HCT116 (cell line): ENCODE measurements at regions not wholly inside any gene's neighbourhood (a gene's known extent, or its start where the extent isn't known, plus 50 kb on each side); places are given as distances from the start of the nearest gene placed in this dataset.

Source experiments
- ATAC-seq: fragments of 200-7000 bp; cut with Tn5 transposase; 2 replicates; pipeline ENCODE4 v1.9.1; 2020; ENCODE audit warnings: mild to moderate bottlenecking, moderate library complexity
- BruUV-seq: library from RNA; stranded (reverse); fragments of 400-500 nt; replicated peaks from 2 replicates; lab custom pipeline; 2021; lab: Mats Ljungman, UMichigan
- CTCF ChIA-PET: fragments of 300-600 bp; sonication (Branson Sonifier 250); formaldehyde crosslinking; loops from one replicate; lab custom pipeline; 2021; ENCODE audit warnings: antibody characterized with exemption; lab: Charles Lee
- POLR2A ChIA-PET: fragments of 300-600, 350-600 bp; sonication (Branson Sonifier 250); formaldehyde crosslinking; loops from one replicate; lab custom pipeline; 2021; ENCODE audit warnings: antibody characterized with exemption; lab: Charles Lee
- RAD21 ChIA-PET, 2 experiments: fragments of 300-600 bp; sonication (Branson Sonifier 250); formaldehyde crosslinking; loops; one replicate each; lab custom pipeline; 2023; ENCODE audit warnings: low total read pairs in 2 of 2; ENCODE audit not compliant: uncharacterized antibody in 2 of 2, unreplicated experiment in 2 of 2, low non-redundant PET in 1 of 2; lab: Charles Lee
- DNase-seq: peaks from one replicate; pipeline ENCODE4 v3.0.0-alpha.2; 2010; ENCODE audit warnings: low read depth, low spot score
- H2AFZ ChIP-seq: fragments of 200-600 bp; shearing (Covaris generic), sonication (generic); 2 replicates; pipeline ENCODE4 v1.6.1; 2017; ENCODE audit warnings: low read depth, mixed run types, mixed read lengths, antibody characterized with exemption, low read length; ENCODE audit not compliant: poor library complexity, severe bottlenecking
- H3K27ac ChIP-seq: 2 replicates; pipeline ENCODE4 v1.5.1; 2012; ENCODE audit warnings: low read depth, low read length
- H3K27me3 ChIP-seq: fragments of 200-600 bp; sonication (generic); 2 replicates; pipeline ENCODE4 v1.6.1; 2016; ENCODE audit warnings: mixed run types, low read length, mixed read lengths; ENCODE audit not compliant: insufficient read depth
- H3K36me3 ChIP-seq, 2 experiments: fragments of 200-500 bp in 1 of 2; fragments of 200-600 bp in 1 of 2; sonication (Bioruptor generic) in 1 of 2; sonication (generic) in 1 of 2; 2 replicates each; pipeline versions ENCODE4 v1.5.1 to v1.6.1; 2014 to 2016; ENCODE audit warnings: low read length in 2 of 2, inconsistent platforms in 1 of 2, mixed read lengths in 1 of 2, mixed run types in 1 of 2; ENCODE audit not compliant: insufficient read depth in 2 of 2, control insufficient read depth in 1 of 2
- H3K4me1 ChIP-seq, 2 experiments: fragments of 200-600 bp in 1 of 2; sonication (generic) in 1 of 2; 2 replicates each; pipeline versions ENCODE4 v1.5.1 to v1.6.1; 2012 to 2017; ENCODE audit warnings: low read length in 2 of 2, inconsistent platforms in 1 of 2, mild to moderate bottlenecking in 1 of 2, mixed read lengths in 1 of 2, mixed run types in 1 of 2, moderate library complexity in 1 of 2; ENCODE audit not compliant: insufficient read depth in 2 of 2, control insufficient read depth in 1 of 2
- H3K4me2 ChIP-seq: fragments of 200-600 bp; sonication (generic); 2 replicates; pipeline ENCODE4 v1.6.1; 2017; ENCODE audit warnings: mixed run types, low read length, mixed read lengths
- H3K4me3 ChIP-seq, 2 experiments: fragments of 200-600 bp in 1 of 2; sonication (generic) in 1 of 2; replicated peaks in 1 of 2; 2 replicates each; pipeline ENCODE4 v1.5.1; 2011 to 2016; ENCODE audit warnings: low read length in 2 of 2, control low read depth in 1 of 2, low read depth in 1 of 2, mild to moderate bottlenecking in 1 of 2, mixed read lengths in 1 of 2, mixed run types in 1 of 2
- H3K79me2 ChIP-seq: fragments of 200-600 bp; sonication (generic); 2 replicates; pipeline ENCODE4 v1.6.1; 2017; ENCODE audit warnings: mild to moderate bottlenecking, mixed run types, low read length, moderate library complexity, mixed read lengths; ENCODE audit not compliant: insufficient read depth
- H3K9ac ChIP-seq: fragments of 200-600 bp; sonication (generic); 2 replicates; pipeline ENCODE4 v1.6.1; 2016; ENCODE audit warnings: low read length, mixed read lengths
- H3K9me2 ChIP-seq: fragments of 200-600 bp; sonication (generic), shearing (Covaris generic); 2 replicates; pipeline ENCODE4 v1.6.1; 2017; ENCODE audit warnings: mixed run types, mild to moderate bottlenecking, moderate library complexity; ENCODE audit not compliant: insufficient read depth
- H3K9me3 ChIP-seq, 2 experiments: fragments of 200-500 bp in 1 of 2; fragments of 200-600 bp in 1 of 2; sonication (Bioruptor generic) in 1 of 2; sonication (generic) in 1 of 2; 2 replicates each; pipeline ENCODE4 v1.6.1; 2014 to 2017; ENCODE audit warnings: low read length in 2 of 2, mixed read lengths in 2 of 2, inconsistent platforms in 1 of 2, low read depth in 1 of 2, mild to moderate bottlenecking in 1 of 2, mixed run types in 1 of 2, moderate library complexity in 1 of 2; ENCODE audit not compliant: control insufficient read depth in 1 of 2, insufficient read depth in 1 of 2
- H4K20me1 ChIP-seq: fragments of 200-600 bp; sonication (generic), shearing (Covaris generic); 2 replicates; pipeline ENCODE4 v1.6.1; 2017; ENCODE audit warnings: mixed run types, mild to moderate bottlenecking, moderate library complexity; ENCODE audit not compliant: insufficient read depth
- EGR1 ChIP-seq: IDR thresholded peaks from 2 replicates; pipeline ENCODE4 v1.6.1; 2012; ENCODE audit warnings: low read depth
- EZH2phosphoT487 ChIP-seq: fragments of 200-600 bp; IDR thresholded peaks from 2 replicates; pipeline ENCODE4 v1.6.1; 2018; ENCODE audit warnings: antibody characterized with exemption, borderline replicate concordance
- FOSL1 ChIP-seq: IDR thresholded peaks from 2 replicates; pipeline ENCODE4 v1.6.1; 2012; ENCODE audit warnings: low read depth
- JUND ChIP-seq: IDR thresholded peaks from 2 replicates; pipeline ENCODE4 v1.6.1; 2012
- POLR2AphosphoS5 ChIP-seq: IDR thresholded peaks from 2 replicates; pipeline ENCODE4 v1.6.1; 2011; ENCODE audit warnings: mild to moderate bottlenecking, low read depth, low read length, moderate library complexity
- RAD21 ChIP-seq: IDR thresholded peaks from 2 replicates; pipeline ENCODE4 v1.6.1; 2012; ENCODE audit warnings: low read depth, mild to moderate bottlenecking
- SP1 ChIP-seq: IDR thresholded peaks from 2 replicates; pipeline ENCODE4 v1.6.1; 2012; ENCODE audit warnings: low read depth
- intact Hi-C: fragments of 100-400 bp; cut with micrococcal nuclease; formaldehyde crosslinking; loops from 2 replicates; pipeline ENCODE4 v1.10.0; 2022
- TF ChIP-seq, protein P1 (sequence below): IDR thresholded peaks from 2 replicates; pipeline ENCODE4 v1.6.1; 2011; ENCODE audit warnings: mild to moderate bottlenecking, low read length, moderate library complexity; ENCODE audit not compliant: insufficient replicate concordance; ENCODE audit errors: extremely low read depth
- TF ChIP-seq, protein P2 (sequence below), 3 experiments: fragments of 200-600 bp in 1 of 3; sonication (generic) in 1 of 3; IDR thresholded peaks in 2 of 3; conservative IDR thresholded peaks in 1 of 3; 2 replicates each; pipeline ENCODE4 v1.5.1; 2012 to 2017; ENCODE audit warnings: low read depth in 2 of 3, low read length in 2 of 3, antibody characterized with exemption in 1 of 3, borderline replicate concordance in 1 of 3, control low read depth in 1 of 3, mild to moderate bottlenecking in 1 of 3, mixed read lengths in 1 of 3, mixed run types in 1 of 3, moderate library complexity in 1 of 3; ENCODE audit not compliant: insufficient read depth in 1 of 3

DNA sequence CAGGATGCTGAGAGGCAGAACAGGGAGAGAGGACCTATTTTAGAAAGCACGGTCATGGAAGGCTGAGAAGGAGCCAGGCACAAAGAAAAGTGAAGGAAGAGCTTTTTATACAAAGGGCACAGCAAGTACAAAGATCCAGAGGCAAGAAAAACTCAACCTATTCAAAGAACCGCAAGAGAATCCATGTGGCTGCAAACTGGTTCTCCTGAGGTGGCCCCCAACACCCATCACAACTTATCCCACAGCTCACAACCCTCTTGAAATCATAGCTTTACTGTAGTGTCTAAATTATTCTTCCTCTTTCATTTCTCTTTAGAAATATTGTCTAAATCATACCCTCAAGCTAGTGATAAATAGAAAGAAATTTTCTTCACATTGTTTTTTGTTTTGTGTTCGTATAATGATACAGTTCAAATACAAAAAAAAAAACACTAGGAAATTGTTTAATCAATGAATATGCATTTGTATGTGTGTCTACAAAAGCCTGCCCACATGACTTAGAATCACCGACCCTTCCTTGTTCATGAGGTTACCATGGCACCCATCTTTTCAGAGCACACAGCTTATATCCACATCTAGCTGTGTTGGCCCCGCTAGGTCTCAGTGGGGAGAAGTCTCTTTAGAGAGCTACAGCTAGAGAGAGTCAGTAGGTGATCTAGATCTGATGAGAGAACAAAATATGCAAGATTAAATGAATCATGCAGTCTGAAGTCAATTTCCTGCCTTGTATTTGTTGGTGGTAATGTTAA, 126.9 kb upstream of the DCLK2 start:
- Histone ChIP-seq H3K79me2 (no peaks in the 10 kb centered on the region), H3K9me3 (no peaks in the 10 kb centered on the region), H3K4me1 (no peaks in the 10 kb centered on the region), H3K9ac (no peak overlapping the region), H2AFZ (no peak overlapping the region), H3K27me3 (no peaks in the 10 kb centered on the region), H3K36me3 (no peaks in the 10 kb centered on the region), H3K4me2 (no peak overlapping the region), H3K4me3 (no peak overlapping the region), H4K20me1 (no peaks in the 10 kb centered on the region), H3K9me2 (no peaks in the 10 kb centered on the region), H3K27ac (no peak overlapping the region)
- no peak for DNase-seq
- BruUV-seq: no TSS peak
- TF ChIP-seq, protein P1, sequence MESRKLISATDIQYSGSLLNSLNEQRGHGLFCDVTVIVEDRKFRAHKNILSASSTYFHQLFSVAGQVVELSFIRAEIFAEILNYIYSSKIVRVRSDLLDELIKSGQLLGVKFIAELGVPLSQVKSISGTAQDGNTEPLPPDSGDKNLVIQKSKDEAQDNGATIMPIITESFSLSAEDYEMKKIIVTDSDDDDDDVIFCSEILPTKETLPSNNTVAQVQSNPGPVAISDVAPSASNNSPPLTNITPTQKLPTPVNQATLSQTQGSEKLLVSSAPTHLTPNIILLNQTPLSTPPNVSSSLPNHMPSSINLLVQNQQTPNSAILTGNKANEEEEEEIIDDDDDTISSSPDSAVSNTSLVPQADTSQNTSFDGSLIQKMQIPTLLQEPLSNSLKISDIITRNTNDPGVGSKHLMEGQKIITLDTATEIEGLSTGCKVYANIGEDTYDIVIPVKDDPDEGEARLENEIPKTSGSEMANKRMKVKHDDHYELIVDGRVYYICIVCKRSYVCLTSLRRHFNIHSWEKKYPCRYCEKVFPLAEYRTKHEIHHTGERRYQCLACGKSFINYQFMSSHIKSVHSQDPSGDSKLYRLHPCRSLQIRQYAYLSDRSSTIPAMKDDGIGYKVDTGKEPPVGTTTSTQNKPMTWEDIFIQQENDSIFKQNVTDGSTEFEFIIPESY: no peak
- TF ChIP-seq POLR2AphosphoS5 (no peak), SP1 (no peak), FOSL1 (no peak), RAD21 (no peak), JUND (no peak)
- ATAC-seq: no peak
- ChIA-PET RAD21 (no interaction called here), POLR2A (no interaction called here), CTCF (no interaction called here)
- intact Hi-C loops: no loop called here

DNA sequence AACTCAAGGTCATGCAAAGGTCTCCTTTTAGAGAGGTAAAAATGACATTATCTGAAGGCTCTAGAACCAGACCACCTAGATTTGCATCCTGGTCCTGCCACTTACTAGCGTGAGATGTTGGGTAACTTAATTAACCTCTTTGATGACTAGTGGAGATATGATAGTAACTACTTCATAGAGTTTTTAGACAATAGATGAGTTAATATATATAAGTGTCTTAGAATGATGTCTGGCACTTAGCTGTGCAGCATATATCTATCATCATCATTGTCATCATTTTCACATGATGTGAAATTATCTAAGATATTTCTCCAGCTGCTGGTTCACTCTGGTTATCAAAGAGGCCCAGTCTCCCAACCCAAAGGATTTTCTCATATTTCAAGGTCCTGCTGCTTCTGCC, 126.1 kb upstream of the DCLK2 start:
- Histone ChIP-seq H4K20me1 (no peaks in the 10 kb centered on the region), H3K4me1 (no peaks in the 10 kb centered on the region), H3K27ac (no peak overlapping the region), H3K79me2 (no peaks in the 10 kb centered on the region), H3K9me3 (no peaks in the 10 kb centered on the region), H3K4me2 (no peak overlapping the region), H3K9me2 (no peaks in the 10 kb centered on the region), H3K36me3 (no peaks in the 10 kb centered on the region), H3K9ac (no peak overlapping the region), H3K27me3 (no peaks in the 10 kb centered on the region), H3K4me3 (no peak overlapping the region), H2AFZ (no peak overlapping the region)
- POLR2A ChIA-PET: no interaction called here
- CTCF ChIA-PET: no interaction called here
- BruUV-seq: no TSS peak
- RAD21 ChIA-PET: no interaction called here
- DNase-seq: no peak
- no peak for ATAC-seq
- intact Hi-C loops: no loop called here
- TF ChIP-seq, protein P1: no peak
- TF ChIP-seq EZH2phosphoT487: no peak
- TF ChIP-seq, protein P2, sequence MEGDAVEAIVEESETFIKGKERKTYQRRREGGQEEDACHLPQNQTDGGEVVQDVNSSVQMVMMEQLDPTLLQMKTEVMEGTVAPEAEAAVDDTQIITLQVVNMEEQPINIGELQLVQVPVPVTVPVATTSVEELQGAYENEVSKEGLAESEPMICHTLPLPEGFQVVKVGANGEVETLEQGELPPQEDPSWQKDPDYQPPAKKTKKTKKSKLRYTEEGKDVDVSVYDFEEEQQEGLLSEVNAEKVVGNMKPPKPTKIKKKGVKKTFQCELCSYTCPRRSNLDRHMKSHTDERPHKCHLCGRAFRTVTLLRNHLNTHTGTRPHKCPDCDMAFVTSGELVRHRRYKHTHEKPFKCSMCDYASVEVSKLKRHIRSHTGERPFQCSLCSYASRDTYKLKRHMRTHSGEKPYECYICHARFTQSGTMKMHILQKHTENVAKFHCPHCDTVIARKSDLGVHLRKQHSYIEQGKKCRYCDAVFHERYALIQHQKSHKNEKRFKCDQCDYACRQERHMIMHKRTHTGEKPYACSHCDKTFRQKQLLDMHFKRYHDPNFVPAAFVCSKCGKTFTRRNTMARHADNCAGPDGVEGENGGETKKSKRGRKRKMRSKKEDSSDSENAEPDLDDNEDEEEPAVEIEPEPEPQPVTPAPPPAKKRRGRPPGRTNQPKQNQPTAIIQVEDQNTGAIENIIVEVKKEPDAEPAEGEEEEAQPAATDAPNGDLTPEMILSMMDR (IDR thresholded peaks at IDR 0.05 in 2 of 3, conservative IDR thresholded peaks at IDR 0.05 in 1 of 3; ENCODE audit: borderline replicate concordance in 1 of 3, insufficient read depth in 1 of 3, low read depth in 2 of 3, low read length in 2 of 3): no peak
- TF ChIP-seq SP1: no peak
- no peak for TF ChIP-seq EGR1
- TF ChIP-seq POLR2AphosphoS5: no peak
